Activated T-cell treated with anti-CD3 and anti-CD28 coated beads for 1 hour (primary cell): ENCODE measurements at regions not wholly inside any gene's neighbourhood (a gene's known extent, or its start where the extent isn't known, plus 50 kb on each side); places are given as distances from the start of the nearest gene placed in this dataset.

Experiments
- DNase-seq: peaks from one replicate; pipeline ENCODE4 v3.0.0-alpha.2; 2020; ENCODE audit warnings: low read depth

DNA sequence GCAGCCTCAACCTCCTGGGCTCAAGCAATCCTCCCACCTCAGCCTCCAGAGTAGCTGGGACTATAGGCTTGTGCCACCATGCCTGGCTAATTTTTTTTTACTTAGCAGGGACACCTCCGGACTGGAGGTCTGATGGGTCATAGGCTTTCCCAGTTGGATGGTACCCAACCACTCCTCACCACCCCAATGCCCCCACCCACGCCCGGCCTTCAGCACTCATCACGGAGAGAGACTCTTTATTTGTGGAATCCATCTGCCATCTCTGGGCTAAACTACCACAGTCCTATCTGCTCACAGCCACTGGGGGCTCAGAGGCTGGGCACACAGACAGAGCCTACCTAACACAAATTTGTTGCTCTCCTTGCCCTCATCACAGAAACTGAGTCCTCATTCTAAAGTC, 58.3 kb upstream of the STXBP1 start:
- no peak for DNase-seq

DNA sequence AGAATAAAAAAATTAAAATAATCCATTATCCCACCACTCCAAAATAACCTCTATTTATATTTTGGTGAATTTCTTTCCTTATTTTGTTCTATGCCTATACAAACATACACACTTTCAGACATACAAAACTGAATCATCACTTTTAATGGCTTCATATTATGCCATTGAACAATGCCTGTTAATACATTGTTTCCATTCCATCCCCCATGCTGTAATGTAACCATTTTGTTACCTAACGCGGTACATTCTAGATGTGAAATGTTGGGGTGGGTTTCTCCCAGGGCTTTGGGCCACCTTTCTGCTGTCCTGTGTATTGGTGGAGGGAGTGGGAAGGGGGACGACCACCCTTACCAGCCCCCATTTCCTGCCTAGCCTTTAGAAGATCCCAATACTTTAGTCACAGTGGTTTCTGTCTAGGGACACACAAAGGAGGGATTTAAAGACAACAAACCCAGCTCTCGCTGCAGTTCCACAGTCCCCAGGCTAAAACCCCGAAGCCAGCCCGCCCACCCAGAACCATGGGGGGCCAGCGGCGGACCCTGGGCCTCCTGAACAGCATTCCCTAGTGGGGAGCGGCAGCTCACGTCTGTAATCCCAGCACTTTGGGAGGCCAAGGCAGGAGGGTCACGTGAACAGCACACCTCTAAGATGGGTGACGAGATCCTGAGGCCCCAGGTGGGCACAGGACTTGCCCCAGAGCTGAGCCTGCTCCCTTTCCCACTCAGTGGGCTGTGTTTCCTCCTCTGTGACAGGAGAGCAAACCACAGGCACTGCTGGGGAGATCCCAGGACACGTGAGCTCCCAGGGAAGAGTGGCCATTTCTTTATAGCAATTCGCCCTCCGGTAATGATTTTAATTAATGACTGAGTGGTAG, 56.9 kb upstream of the STXBP1 start:
- DNase-seq, result no peak

DNA sequence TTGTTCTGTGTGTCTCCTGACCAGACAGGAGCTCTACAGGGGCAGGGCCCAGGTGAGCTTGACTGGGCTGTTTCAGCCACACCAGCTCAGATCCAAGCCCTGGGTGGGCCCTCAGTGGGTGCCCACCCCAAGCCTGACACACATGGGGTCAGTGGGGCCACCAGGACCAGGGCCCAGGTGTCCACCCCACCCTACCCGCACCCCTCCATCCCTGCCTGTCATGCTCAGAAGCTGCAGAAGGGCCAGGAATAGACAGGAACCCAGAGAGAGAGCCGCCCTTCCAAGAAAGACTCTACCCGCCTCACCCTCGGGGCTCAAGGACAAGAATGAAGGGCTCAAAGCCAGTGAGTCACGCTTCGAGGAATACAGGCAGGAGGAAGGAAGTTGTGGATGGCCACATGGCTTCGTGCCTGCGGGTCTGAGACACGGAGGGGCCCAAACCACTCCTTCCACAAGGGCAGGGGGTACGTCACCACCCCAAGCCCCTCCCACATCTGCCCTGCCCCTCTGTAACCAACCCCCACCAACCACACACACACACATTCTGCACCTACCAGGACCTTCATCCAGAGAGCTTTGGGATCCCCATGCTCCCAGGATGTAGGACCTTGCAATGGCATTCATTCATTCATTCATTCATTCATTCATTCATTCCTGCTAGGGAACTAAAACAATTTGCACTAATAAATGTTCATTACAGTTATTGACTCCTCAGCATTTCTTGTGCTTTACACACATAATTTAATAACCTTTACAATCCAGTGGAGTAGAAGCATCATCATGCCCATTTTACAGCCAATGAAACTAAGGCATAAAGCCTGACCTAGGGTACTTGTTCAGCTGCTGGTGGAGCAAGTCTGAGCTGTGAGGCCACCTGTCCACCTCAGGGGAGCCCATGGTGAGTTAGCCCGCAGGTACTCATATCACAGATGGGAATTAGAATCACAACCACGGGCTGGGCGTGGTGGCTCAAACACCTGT, 55.9 kb upstream of the STXBP1 start:
- peak; percentile 24 for DNase-seq

DNA sequence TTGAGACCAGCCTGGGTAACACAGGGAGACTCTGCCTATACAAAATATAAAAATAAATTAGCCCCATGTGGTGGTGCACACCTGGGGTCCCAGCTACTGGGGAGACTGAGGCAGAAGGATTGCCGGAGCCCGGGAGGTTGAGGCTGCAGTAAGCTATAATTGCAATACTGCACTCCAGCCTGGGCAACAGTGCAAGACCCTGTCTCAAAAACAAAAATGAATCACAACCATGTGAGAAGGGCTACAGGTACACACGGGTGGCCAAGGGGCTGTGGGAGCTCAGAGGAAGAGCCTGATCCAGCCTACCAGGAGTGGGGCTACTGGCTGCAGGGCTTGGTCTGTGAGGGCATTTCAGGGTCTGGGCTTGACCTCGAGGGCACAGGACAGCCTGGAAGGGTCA, 55.2 kb upstream of the STXBP1 start:
- DNase-seq, result no peak

DNA sequence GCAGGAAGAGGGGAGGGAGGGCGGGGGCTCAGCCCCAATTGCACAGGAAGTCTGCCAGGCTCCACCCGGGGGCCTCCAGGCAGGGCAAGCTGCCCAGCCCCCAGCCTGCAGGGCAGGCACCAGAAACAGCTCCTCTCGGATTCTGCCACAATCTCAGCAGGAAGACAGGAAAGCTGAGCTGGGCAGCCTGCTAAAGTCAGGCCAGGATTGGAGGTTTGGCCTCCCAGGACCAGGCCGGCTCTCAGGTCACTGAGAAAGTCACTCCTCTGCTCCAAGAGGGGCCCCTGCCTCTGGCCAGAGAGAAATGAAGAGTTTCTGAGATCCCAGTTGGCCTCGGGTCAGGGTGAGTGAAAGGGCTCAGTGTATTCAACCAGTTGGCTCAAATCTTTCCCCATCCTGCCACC, 54.6 kb upstream of the STXBP1 start:
- DNase-seq, result no peak

DNA sequence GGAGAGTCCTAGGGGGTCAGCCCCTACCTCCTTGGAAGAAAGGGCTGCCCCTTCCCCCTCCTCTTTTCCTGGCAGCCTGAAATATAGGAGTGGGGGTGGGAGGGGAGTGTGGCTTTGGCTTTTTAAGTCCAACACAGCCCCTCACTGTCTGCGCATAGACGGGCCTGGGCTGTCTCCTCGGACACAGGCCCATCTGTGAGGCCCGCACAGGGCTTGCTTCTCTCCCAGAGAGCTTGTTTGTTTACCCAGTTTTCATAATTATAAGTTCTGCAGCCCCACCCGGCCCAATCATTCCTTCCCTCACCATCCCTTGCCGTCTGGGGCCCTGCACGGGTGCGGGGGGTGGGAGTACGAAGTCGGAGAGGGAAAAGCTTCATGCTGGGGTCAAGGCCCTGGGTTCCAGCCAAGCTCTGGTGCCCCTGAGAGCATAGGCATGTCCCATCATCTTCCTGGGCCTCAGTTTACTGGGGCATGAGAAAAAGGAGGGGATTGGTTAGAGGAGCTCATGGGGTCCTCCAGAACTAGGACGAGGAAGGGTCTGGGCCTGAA, 54.0 kb upstream of the STXBP1 start:
- no peak for DNase-seq

DNA sequence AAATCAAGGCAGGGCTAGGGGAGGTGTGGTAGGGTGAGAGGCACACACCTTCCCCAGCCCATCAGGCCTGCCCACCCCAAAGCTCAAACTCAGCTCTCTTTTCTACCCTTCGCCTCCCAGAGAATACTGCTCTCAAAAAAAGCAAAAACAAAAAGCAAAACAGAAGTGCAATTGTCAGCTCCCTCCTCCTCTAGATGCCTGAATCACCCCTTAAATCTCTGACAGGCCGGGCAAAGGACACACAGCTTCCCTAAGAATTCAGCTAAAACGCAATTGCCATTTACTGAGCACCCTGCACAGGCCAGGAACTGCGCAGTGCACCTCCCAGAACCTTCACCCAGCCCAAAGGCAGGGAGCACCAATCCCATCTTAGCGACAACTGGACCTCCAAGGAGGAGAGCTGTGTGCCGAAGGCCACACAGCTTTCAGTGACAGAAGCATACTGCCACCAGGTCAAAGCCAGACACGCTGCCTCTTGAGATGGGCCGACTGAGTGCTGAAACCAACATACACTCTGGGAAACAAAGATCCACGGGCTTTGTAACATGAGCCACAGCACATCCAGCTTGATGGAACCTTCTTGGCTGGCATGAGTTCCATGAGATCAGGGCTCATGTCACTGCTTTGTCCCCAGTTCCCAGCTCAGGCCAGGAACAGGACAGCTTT, 53.4 kb upstream of the STXBP1 start:
- DNase-seq, result no peak

DNA sequence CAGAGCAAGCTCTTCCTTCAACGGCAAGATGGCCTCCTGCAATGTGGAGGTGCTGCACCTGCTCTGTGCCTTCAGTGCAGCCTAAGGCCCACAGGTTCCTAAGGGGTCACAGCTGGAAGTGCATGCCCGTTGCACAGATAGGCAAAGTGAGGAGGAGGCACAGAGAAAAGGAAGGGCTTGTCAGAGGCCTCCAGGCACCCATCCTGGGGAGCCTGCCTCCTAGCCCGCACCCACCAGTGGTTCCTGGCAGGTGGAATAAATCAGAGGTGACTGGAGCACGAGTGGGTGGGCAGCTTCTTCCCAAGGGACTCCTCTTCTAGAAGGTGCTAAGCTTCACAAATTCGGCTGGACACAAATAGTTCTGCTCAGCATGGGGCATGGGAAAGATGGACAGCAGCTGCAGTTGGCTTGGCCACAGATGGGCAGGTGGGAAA, 52.8 kb upstream of the STXBP1 start:
- DNase-seq, result no peak

DNA sequence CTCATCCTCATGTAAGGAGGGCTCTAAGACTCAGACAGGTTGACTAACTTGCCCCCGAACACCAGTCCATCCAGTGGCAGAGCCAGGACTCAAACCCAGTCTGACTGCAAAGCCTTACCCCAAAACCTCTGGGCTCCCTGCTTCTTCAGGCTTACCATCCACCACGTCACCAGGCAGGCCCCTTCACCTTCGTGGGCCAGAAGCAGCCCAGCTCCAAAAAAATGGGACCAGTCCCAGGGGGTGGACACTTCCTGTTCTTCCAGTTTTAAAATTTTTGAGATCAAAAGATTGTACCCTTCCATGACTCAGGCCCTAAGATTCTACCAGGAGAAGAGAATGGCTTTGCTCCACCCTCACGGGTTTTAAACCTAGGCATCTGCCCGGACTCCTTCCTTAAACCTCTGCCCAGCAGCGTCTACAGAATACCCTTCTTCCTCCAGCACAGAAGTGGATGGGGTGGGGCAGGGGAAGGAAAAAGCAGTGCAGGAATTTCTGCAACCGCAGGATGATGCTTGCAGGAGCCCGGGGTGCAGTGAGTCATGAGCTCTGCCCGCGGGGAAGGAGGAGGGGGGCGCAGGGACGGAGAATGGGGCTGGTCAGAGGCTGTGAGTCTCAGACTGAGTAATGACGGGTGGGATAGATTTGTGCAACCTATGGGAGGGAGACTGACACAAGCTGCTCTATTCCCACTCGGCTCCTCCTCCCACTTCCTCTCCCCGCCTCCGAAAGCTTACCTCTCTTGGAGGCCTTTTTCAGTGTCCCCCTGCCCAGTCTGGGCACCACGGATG, 50.4 kb upstream of the STXBP1 start:
- no peak for DNase-seq
